Left kidney (tissue), 1 donor: ENCODE measurements at regions not wholly inside any gene's neighbourhood (a gene's known extent, or its start where the extent isn't known, plus 50 kb on each side); places are given as distances from the start of the nearest gene placed in this dataset.
"Not testable (repeated sequence)": the region's sequence is repeated elsewhere in the genome, so short reads cannot be mapped to it uniquely, and the experiment has no call there.

Experiments used
- DNase-seq: peaks from one replicate; pipeline ENCODE4 v3.0.0-alpha.2; 2013

DNA sequence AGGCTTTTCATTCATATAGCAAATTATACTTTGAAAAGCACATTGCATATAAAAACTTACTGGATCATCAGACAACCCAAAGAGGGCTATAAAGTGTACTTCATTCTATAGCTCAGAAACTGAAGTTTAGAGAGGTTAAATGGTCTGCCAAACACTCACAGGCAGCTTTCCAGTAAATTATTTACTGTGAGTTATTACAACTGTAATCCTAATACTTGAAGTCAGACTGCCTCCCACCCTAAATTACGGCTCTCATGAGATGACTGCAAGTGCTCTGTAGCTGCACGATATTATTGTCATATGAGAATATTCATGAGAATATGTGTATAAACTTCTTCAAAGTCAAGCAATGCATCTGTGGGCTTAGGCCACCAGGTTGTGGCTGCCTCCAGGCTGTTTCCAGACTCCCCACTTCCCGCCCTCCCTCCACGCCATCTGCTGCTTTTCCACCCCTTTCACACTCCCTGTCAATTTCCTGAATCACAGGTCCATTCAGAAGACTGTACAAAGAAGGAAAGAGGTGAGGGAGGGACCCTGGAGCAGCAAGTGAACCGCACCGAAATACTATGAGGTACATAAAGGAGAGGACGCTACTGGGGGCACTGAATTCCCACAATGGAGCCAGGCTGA is 111.1 kb upstream of the SPOPL start:
- peak; percentile 26 for DNase-seq

GRCh38 chr2:138391946-138392345 is 109.6 kb upstream of the SPOPL start:
- DNase-seq = no peak

- DNase-seq = no peak
Observed at GRCh38 chr2:138395565-138396306, 105.8 kb upstream of the SPOPL start.

DNA sequence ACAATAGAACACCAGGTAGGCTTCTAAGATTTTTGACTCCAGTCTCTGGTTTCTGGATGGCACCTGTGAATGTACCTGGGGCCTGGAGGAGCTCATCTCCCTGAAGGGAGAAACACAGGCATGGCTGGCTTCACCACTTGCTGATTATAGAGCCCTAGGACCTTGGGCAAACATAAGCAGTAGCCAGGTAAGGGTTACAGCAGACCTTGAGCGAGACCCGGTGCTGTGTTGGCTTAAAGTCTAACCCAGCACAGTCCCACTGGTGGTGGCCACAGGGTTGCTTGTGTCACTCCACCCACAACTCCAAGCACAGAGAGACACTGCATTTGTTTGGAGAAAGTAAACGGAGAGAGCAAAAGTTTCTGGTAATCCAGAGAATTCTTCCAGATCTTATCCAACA is 104.7 kb upstream of the SPOPL start:
- DNase-seq = no peak

DNA sequence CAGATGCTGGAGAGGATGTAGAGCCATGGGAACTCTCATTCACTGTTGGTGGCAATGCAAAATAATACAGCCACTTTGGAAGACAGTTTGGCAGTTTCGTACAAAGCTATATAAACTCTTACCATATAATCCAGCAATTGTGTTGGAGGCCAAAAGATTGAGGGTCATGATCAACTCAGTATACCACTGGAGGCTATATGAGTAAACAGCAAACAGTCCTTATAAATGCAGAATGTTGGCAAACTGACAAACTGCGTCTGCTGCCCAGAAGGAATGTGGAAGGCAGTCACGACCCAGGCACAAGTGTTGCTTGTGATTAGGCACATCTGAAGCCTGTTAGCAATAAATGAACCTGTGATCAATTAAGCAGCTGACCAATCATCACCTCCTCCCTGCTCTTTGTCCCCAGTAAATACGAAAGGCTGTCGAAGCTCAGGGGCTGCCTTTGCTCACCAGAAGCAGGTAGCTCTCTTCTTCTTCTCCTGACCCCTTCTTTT is 98.1 kb upstream of the SPOPL start:
- DNase-seq = no peak

GRCh38 chr2:138414014-138414413 is 87.6 kb upstream of the SPOPL start:
- no peak for DNase-seq

- DNase-seq = no peak
Observed at GRCh38 chr2:138415985-138416384, 85.6 kb upstream of the SPOPL start.

DNA sequence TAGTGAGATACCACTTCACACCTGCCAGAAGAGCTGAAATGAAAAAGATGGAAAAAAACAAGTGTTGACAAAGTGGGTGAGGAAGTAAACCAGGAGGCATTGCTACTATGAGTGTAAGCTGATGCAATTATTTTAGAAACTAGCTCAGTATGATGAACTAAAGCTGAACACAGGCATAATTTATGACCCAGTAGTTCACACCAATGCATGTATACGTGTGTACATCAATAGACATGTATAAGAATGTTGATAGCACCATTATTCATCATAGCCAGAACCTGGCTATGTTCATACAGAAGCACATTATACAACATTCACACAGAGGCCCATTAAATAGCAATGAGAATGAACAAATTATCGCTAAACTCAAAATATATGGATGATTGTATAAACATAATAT is 83.1 kb upstream of the SPOPL start:
- DNase-seq = no peak

DNA sequence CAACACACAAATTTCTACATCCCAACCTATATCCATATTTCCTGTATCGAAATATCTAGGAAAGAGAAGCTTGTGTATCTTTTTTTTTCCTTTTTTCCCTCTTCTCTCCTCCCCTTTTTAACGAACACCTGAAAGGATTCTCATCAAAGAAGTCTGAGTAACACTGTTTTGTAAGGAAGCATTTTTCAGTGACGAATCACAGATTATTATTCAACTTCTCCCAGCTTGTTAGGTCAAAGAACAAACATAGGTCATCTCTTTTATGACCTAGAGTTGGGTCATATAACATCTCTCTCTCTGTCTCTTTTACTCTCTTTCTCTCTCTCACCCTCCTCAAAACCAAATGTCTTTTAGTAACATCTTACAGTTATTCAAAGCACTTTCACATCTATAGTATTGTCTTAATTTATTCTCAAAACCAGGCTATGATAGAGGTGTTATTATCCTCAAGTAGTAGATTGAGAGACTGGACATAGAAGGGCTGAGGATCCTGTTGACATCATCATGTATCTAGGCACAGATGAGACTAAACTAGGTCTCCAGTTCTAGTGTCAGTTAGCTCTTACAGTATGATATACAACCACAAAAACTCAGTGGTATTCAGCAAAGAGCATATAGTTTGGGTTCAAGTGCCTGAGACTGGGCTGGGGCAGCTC is 80.1 kb upstream of the SPOPL start:
- no peak for DNase-seq

- no peak for DNase-seq
Observed at GRCh38 chr2:138421971-138422335, 79.6 kb upstream of the SPOPL start.

DNA sequence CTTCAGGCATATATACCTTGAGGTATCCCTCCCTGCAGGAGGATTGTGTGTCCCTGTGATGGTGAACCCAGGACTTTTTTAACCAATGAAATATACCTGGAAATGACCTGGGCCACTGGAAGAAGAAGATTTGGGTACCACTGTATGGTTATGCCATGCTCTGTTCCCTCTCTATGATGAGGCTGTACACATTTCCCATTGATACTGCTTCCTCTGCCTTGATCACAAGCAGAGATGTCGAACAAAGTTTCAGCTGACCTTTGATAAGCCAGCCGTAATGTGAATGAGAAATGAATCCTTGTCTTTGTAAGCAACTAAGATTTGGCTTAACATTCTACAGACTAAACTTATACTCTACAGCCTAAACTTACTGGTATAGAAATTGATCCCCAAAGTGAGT is 78.4 kb upstream of the SPOPL start:
- no peak for DNase-seq

- no peak for DNase-seq
Observed at GRCh38 chr2:138423745-138424144, 77.8 kb upstream of the SPOPL start.

- DNase-seq = no peak
Observed at GRCh38 chr2:138424436-138425140, 77.0 kb upstream of the SPOPL start.

DNA sequence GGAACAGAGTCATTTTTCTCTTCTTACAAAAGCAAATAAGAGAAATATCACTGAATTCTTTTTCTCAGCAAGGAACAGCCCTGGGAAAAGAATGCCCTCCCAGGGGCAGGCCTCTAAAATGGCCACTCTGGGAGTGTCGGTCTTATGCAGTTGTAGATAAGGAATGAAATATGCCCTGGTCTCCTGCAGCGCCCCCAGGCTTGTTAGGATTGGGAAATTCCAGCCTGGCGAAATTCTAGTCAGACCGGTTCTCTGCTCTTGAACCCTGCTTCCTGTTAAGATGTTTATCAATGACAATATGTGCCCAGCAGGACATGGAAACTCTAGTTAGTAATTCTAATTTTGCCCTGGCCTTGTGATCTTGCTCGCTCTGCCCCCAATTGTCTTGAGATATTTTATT is 75.5 kb upstream of the SPOPL start:
- not testable (repeated sequence) for DNase-seq

GRCh38 chr2:138428710-138429440 is 72.7 kb upstream of the SPOPL start:
- DNase-seq = no peak

DNA sequence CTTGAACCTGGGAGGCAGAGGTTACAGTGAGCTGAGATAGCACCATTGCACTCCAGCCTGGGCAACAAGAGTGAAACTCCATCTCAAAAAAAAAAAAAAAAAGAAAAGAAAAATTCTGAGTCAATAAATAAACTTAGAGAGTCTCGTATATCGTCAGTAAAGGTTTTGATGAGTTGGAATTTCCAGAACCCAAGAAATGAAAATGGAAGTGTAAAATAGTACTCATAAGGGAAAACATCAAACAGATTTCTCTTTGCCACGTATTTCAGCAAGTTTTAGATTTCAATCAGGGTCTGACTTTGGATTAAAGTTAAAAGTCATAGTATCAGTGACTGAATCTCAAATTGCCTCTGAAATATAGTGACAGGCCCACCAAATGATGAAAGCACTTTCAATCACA is 71.4 kb upstream of the SPOPL start:
- DNase-seq = no peak

GRCh38 chr2:138432971-138433370 is 68.6 kb upstream of the SPOPL start:
- no peak for DNase-seq

- DNase-seq = no peak
Observed at GRCh38 chr2:138433995-138434951, 67.3 kb upstream of the SPOPL start.

DNA sequence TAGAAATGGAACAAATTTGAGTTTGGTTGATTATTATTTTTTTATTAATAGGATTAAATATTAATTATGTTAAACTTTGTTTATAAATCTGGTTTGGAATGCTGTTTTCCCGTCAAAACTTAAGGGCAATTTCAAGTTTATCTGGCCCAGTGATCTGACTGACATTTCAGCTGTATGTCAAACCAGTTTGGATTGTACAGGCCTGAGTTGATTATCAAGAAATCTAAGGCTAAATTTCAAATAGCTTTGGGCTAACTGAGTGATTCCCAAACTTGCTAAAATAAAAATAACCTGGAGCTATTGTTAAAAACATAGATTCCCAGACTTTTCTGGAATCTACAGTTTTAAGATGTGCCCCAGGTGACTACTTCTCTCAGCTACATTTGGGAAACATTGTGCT is 65.9 kb upstream of the SPOPL start:
- no peak for DNase-seq

- no peak for DNase-seq
Observed at GRCh38 chr2:138439733-138440132, 61.8 kb upstream of the SPOPL start.

- no peak for DNase-seq
Observed at GRCh38 chr2:138440759-138441158, 60.8 kb upstream of the SPOPL start.
